ENCODE measurements at regions not wholly inside any gene's neighbourhood (a gene's known extent, or its start where the extent isn't known, plus 50 kb on each side); places are given as distances from the start of the nearest gene placed in this dataset.

- intact Hi-C loops (cut with DNase I; ENCODE audit: low total_unique reads) (no loop called here), in situ Hi-C loops (cut with MboI; ENCODE audit: low pct_ligation_motif_present in 1 of 4, low pct_unique_long_range_greater_than_20kb in 1 of 4, low sequenced_read_pairs in 3 of 4) (no loop called here)
- no peaks in the 10 kb centered on the region for H3K36me3 ChIP-seq
- 58 to 71% methylated on average over 2 of the region's 2 CpGs for WGBS, 2 donors (ENCODE audit: low coverage in 1 of 2)
- no peaks in the 10 kb centered on the region for H3K4me1 ChIP-seq
- no peak overlapping the region for H3K27ac ChIP-seq
- H3K4me3 ChIP-seq, result no peak overlapping the region
- no peaks in the 10 kb centered on the region for H3K27me3 ChIP-seq
- no peak for DNase-seq
- no peaks in the 10 kb centered on the region for H3K9me3 ChIP-seq
- no peak for TF ChIP-seq POLR2AphosphoS5 (IDR thresholded peaks at IDR 0.05)
Measured at GRCh38 chr3:118167571-118167970, 867.1 kb downstream of the IGSF11 start.

GRCh38 chr3:118168175-118168574 lies 866.5 kb downstream of the IGSF11 start:
- H3K4me1 ChIP-seq, result no peaks in the 10 kb centered on the region
- H3K36me3 ChIP-seq, result no peaks in the 10 kb centered on the region
- H3K27ac ChIP-seq, result no peak overlapping the region
- no peak overlapping the region for H3K4me3 ChIP-seq
- 87% methylated on average over 4 of the region's 4 CpGs for WGBS, 2 donors (ENCODE audit: low coverage in 1 of 2)
- H3K9me3 ChIP-seq, result no peaks in the 10 kb centered on the region
- TF ChIP-seq EP300 (IDR thresholded peaks at IDR 0.05; ENCODE audit: low read depth) (no peak), POLR2A (IDR thresholded peaks at IDR 0.05) (no peak), POLR2AphosphoS5 (IDR thresholded peaks at IDR 0.05) (no peak)
- TF ChIP-seq, protein P1, sequence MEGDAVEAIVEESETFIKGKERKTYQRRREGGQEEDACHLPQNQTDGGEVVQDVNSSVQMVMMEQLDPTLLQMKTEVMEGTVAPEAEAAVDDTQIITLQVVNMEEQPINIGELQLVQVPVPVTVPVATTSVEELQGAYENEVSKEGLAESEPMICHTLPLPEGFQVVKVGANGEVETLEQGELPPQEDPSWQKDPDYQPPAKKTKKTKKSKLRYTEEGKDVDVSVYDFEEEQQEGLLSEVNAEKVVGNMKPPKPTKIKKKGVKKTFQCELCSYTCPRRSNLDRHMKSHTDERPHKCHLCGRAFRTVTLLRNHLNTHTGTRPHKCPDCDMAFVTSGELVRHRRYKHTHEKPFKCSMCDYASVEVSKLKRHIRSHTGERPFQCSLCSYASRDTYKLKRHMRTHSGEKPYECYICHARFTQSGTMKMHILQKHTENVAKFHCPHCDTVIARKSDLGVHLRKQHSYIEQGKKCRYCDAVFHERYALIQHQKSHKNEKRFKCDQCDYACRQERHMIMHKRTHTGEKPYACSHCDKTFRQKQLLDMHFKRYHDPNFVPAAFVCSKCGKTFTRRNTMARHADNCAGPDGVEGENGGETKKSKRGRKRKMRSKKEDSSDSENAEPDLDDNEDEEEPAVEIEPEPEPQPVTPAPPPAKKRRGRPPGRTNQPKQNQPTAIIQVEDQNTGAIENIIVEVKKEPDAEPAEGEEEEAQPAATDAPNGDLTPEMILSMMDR (IDR thresholded peaks at IDR 0.05), result no peak
- DNase-seq, result no peak
- intact Hi-C loops (cut with DNase I; ENCODE audit: low total_unique reads) (no loop called here), in situ Hi-C loops (cut with MboI; ENCODE audit: low pct_ligation_motif_present in 1 of 4, low pct_unique_long_range_greater_than_20kb in 1 of 4, low sequenced_read_pairs in 3 of 4) (no loop called here)
- H3K27me3 ChIP-seq, result no peaks in the 10 kb centered on the region

- H3K36me3 ChIP-seq, result no peaks in the 10 kb centered on the region
- in situ Hi-C loops (cut with MboI; ENCODE audit: low pct_ligation_motif_present in 1 of 4, low pct_unique_long_range_greater_than_20kb in 1 of 4, low sequenced_read_pairs in 3 of 4), result no loop called here
- no peak overlapping the region for H3K27ac ChIP-seq
- intact Hi-C loops (cut with DNase I; ENCODE audit: low total_unique reads), result no loop called here
- no peaks in the 10 kb centered on the region for H3K27me3 ChIP-seq
- 96% methylated on average over 33 of the region's 35 CpGs; no CpG with 5 or more reads in 1 of the 2 donors for WGBS, 2 donors (ENCODE audit: low coverage in 1 of 2)
- DNase-seq, result no peak
- TF ChIP-seq, protein P1 (IDR thresholded peaks at IDR 0.05), result no peak
- TF ChIP-seq POLR2A (IDR thresholded peaks at IDR 0.05) (no peak), POLR2AphosphoS5 (IDR thresholded peaks at IDR 0.05) (no peak), EP300 (IDR thresholded peaks at IDR 0.05; ENCODE audit: low read depth) (no peak)
- no peak overlapping the region for H3K4me3 ChIP-seq
- no peaks in the 10 kb centered on the region for H3K4me1 ChIP-seq
- H3K9me3 ChIP-seq, result peaks cover 0 to 2% of the 10 kb centered on the region in 2 donors
Measured at GRCh38 chr3:118171236-118171852, 863.3 kb downstream of the IGSF11 start.

DNA sequence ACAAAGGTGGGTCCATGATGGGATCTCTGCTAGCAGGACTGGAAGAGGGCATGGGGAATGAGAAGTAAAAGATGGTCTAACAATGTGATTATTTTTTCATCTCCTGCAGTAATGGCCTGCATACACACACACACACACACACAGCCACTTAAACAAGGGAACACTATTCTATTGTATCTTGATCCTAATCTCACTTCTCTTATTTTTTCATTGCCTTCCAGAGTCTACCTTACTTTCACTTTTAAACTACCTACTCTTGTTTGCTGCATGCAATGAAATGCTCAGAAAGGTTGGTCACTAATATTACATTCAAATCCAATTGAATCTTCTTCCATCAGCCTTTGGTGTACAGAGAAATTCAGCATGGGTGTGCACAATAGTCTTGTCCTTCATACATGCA lies 853.8 kb downstream of the IGSF11 start:
- DNase-seq, result no peak
- in situ Hi-C loops (cut with MboI; ENCODE audit: low pct_ligation_motif_present in 1 of 4, low pct_unique_long_range_greater_than_20kb in 1 of 4, low sequenced_read_pairs in 3 of 4) (no loop called here), intact Hi-C loops (cut with DNase I; ENCODE audit: low total_unique reads) (no loop called here)
- Histone ChIP-seq H3K9me3 (no peaks in the 10 kb centered on the region), H3K27me3 (no peaks in the 10 kb centered on the region), H3K4me1 (no peaks in the 10 kb centered on the region), H3K4me3 (no peak overlapping the region), H3K27ac (no peak overlapping the region), H3K36me3 (no peaks in the 10 kb centered on the region)
- TF ChIP-seq EP300 (IDR thresholded peaks at IDR 0.05; ENCODE audit: low read depth) (no peak), POLR2AphosphoS5 (IDR thresholded peaks at IDR 0.05) (no peak)
- TF ChIP-seq, protein P1 (IDR thresholded peaks at IDR 0.05), result no peak

DNA sequence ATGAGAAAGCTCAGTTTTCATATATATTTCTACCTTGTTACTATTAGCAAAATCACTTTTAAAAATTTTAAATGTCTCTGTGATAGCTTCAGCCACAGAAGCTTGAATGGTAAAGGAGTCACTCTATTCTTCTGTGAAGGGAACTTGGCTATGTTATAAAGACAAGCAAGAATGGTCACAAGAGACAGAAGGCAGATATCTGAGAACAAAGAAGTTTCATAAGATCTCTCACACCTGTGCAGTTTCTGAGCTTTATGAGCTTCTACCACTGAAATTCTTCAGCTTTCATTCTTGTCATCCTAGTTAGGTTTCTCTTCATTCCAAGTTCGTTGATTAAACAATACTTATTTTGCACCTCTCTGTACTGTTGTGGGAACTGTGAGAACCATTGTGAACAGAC lies 853.4 kb downstream of the IGSF11 start:
- H3K27ac ChIP-seq, result no peak overlapping the region
- intact Hi-C loops (cut with DNase I; ENCODE audit: low total_unique reads) (no loop called here), in situ Hi-C loops (cut with MboI; ENCODE audit: low pct_ligation_motif_present in 1 of 4, low pct_unique_long_range_greater_than_20kb in 1 of 4, low sequenced_read_pairs in 3 of 4) (no loop called here)
- no peak for DNase-seq
- H3K27me3 ChIP-seq, result no peaks in the 10 kb centered on the region
- WGBS, 2 donors (ENCODE audit: low coverage in 1 of 2), result 20 to 27% methylated on average over 1 of the region's 1 CpG
- TF ChIP-seq, protein P1 (IDR thresholded peaks at IDR 0.05), result no peak
- TF ChIP-seq POLR2A (IDR thresholded peaks at IDR 0.05), result no peak
- no peak for TF ChIP-seq EP300 (IDR thresholded peaks at IDR 0.05; ENCODE audit: low read depth)
- TF ChIP-seq POLR2AphosphoS5 (IDR thresholded peaks at IDR 0.05), result no peak
- no peaks in the 10 kb centered on the region for H3K4me1 ChIP-seq
- no peaks in the 10 kb centered on the region for H3K9me3 ChIP-seq
- no peak overlapping the region for H3K4me3 ChIP-seq
- H3K36me3 ChIP-seq, result no peaks in the 10 kb centered on the region

Data from transverse colon (tissue), 4 donors.